Heart left ventricle (tissue), 16 donors: ENCODE measurements at regions not wholly inside any gene's neighbourhood (a gene's known extent, or its start where the extent isn't known, plus 50 kb on each side); places are given as distances from the start of the nearest gene placed in this dataset.

ENCODE experiments used
- ATAC-seq, 4 donors: fragments of 200-7000 bp; cut with Tn5 transposase; one replicate each; pipeline ENCODE4 v1.9.1; 2020 to 2022; ENCODE audit warnings: moderate library complexity in 4 of 4, mild to moderate bottlenecking in 3 of 4, moderate number of reproducible peaks in 1 of 4
- DNase-seq, 5 donors: peaks; one replicate each; pipeline ENCODE4 v3.0.0-alpha.2; 2020
- H3K27ac ChIP-seq, 12 donors: fragments of 200-600 bp; sonication (generic) in 4 of 12; one replicate each; pipeline versions ENCODE4 v1.5.0 to v1.8.0; 2016 to 2022; ENCODE audit warnings: mild to moderate bottlenecking in 2 of 12
- H3K27me3 ChIP-seq, 9 donors: fragments of 200-600 bp; sonication (generic) in 2 of 9; one replicate each; pipeline versions ENCODE4 v1.5.1 to v1.8.0; 2016 to 2022; ENCODE audit warnings: mild to moderate bottlenecking in 3 of 9
- H3K36me3 ChIP-seq, 9 donors: fragments of 200-600 bp; sonication (generic) in 2 of 9; one replicate each; pipeline versions ENCODE4 v1.5.0 to v1.8.0; 2018 to 2022; ENCODE audit warnings: mild to moderate bottlenecking in 2 of 9
- H3K4me1 ChIP-seq, 12 donors: fragments of 200-600 bp; sonication (generic) in 4 of 12; one replicate each; pipeline versions ENCODE4 v1.5.0 to v1.8.0; 2016 to 2022; ENCODE audit warnings: mild to moderate bottlenecking in 3 of 12
- H3K4me3 ChIP-seq, 12 donors: fragments of 200-600 bp; sonication (generic) in 4 of 12; one replicate each; pipeline versions ENCODE4 v1.5.0 to v1.8.0; 2017 to 2022; ENCODE audit warnings: mild to moderate bottlenecking in 9 of 12, moderate library complexity in 4 of 12
- H3K9me3 ChIP-seq, 12 donors: fragments of 200-600 bp; sonication (generic) in 4 of 12; one replicate each; pipeline versions ENCODE4 v1.5.0 to v1.8.0; 2016 to 2022; ENCODE audit warnings: mild to moderate bottlenecking in 1 of 12
- POLR2A ChIP-seq, 2 donors: fragments of 450-650 bp; IDR thresholded peaks; one replicate each; pipeline ENCODE4 v1.6.1; 2017; ENCODE audit warnings: antibody characterized with exemption in 2 of 2, mild to moderate bottlenecking in 2 of 2, moderate library complexity in 2 of 2
- WGBS, 4 donors: extraction: QIAGEN DNeasy Blood & Tissue Kit in 2 of 4; methylation state at CpG; one replicate each; pipeline versions ENCODE4 v1.1.5 to v1.1.7; 2013 to 2018; 5-methylcytosine and 5-hydroxymethylcytosine counted together
- intact Hi-C, 10 donors: fragments of 100-400 bp; cut with DNase I; formaldehyde crosslinking; loops; one replicate each; pipeline versions ENCODE4 v1.11.1 to v1.14.2; 2022
- TF ChIP-seq, protein P1 (sequence below), 12 donors: fragments of 200-600 bp; sonication (generic) in 4 of 12; IDR thresholded peaks; one replicate each; pipeline versions ENCODE4 v1.5.0 to v1.8.0; 2018 to 2022; ENCODE audit warnings: antibody characterized with exemption in 12 of 12, mild to moderate bottlenecking in 5 of 12
- donor health status: ischemic (EF 13 %, LVEDD 7.1; RV severe dilation, severe dysfunction).
- donor health status: healthy with polysubstance abuse.
- donor health status: DM: no; HTN: yes; CAD: no.
- donor health status: DM: no; HTN: no; CAD: no.
- donor health status: ischemic (EF 25% LVEDD 6.9; RV normal size, moderate dysfunction).
- donor health status: ischemic (EF 25% LVEDD 5.7; RV mildly dilated, moderate dysfunction).
- donor health status: healthy.
- donor health status: DM: yes; HTN: yes; CAD: no.
- donor health status: ischemic (EF 35%, LVEDD 5.7; RV mildly dilated, moderate dysfunction).
- donor health status: nonischemic (EF 11% LVEDD 7.7; RV severe dilation, severe dysfunction).
- donor health status: DM: yes; HTN: yes; CAD: no.
- donor health status: PGD.
- donor health status: ischemic (EF 29% LVEDD 5.4; RV normal size, mild dysfunction).
- donor health status: nonischemic (EF 23%, LVEDD 6.1; RV moderate dilation, normal function).

- Histone ChIP-seq H3K27me3 (peaks cover 0 to 4% (median 0%) of the 10 kb centered on the region in 9 donors), H3K4me1 (no peaks in the 10 kb centered on the region), H3K9me3 (no peaks in the 10 kb centered on the region), H3K36me3 (no peaks in the 10 kb centered on the region), H3K4me3 (no peak overlapping the region), H3K27ac (no peak overlapping the region)
- WGBS, 4 donors: 42 to 54% (median 47%) methylated on average over 4 of the region's 4 CpGs
- ATAC-seq (no peak), DNase-seq (no peak)
- intact Hi-C loops: no loop called here
- TF ChIP-seq, protein P1, sequence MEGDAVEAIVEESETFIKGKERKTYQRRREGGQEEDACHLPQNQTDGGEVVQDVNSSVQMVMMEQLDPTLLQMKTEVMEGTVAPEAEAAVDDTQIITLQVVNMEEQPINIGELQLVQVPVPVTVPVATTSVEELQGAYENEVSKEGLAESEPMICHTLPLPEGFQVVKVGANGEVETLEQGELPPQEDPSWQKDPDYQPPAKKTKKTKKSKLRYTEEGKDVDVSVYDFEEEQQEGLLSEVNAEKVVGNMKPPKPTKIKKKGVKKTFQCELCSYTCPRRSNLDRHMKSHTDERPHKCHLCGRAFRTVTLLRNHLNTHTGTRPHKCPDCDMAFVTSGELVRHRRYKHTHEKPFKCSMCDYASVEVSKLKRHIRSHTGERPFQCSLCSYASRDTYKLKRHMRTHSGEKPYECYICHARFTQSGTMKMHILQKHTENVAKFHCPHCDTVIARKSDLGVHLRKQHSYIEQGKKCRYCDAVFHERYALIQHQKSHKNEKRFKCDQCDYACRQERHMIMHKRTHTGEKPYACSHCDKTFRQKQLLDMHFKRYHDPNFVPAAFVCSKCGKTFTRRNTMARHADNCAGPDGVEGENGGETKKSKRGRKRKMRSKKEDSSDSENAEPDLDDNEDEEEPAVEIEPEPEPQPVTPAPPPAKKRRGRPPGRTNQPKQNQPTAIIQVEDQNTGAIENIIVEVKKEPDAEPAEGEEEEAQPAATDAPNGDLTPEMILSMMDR (IDR thresholded peaks at IDR 0.05): no peak
- no peak for TF ChIP-seq POLR2A (IDR thresholded peaks at IDR 0.05)
Measured at GRCh38 chr9:79396168-79396567, 175.6 kb upstream of the TLE4 start.

- Histone ChIP-seq H3K4me1 (no peaks in the 10 kb centered on the region), H3K4me3 (no peak overlapping the region)
Measured at GRCh38 chr9:79403495-79403894, 168.3 kb upstream of the TLE4 start.

DNA sequence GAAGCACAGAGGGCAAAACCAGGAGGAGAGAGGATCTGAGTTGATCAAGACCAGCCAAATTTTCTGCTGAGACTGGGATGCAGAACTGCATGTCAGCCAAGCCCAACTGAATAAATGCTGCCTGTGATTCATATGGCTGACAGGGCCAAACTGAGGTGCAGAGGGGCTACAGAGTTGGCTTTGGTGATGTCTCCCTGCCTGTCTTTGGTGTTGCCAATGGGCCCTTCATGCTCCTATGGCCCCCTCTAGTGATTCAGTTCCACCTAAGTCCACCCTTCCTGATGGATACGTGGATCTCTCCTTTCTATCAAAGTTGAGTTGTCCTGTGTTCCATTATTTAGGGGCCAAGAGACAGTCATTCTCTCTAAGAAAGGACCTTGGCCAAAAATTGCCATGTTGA is 163.6 kb upstream of the TLE4 start:
- Histone ChIP-seq H3K27me3 (peaks cover 0 to 7% (median 0%) of the 10 kb centered on the region in 9 donors), H3K9me3 (no peaks in the 10 kb centered on the region), H3K4me3 (no peak overlapping the region), H3K36me3 (no peaks in the 10 kb centered on the region), H3K27ac (no peak overlapping the region), H3K4me1 (no peaks in the 10 kb centered on the region)
- TF ChIP-seq POLR2A (IDR thresholded peaks at IDR 0.05): no peak
- TF ChIP-seq, protein P1 (IDR thresholded peaks at IDR 0.05): no peak
- DNase-seq (no peak), ATAC-seq (no peak)
- intact Hi-C loops: no loop called here
- WGBS, 4 donors: 74 to 88% (median 80%) methylated on average over 1 of the region's 1 CpG

More at GRCh38 chr9:79403495-79403894, 168.3 kb upstream of the TLE4 start:
- H3K27me3 ChIP-seq: no peaks in the 10 kb centered on the region
- no peaks in the 10 kb centered on the region for H3K36me3 ChIP-seq
- WGBS, 4 donors: 92 to 100% (median 95%) methylated on average over 2 of the region's 2 CpGs
- no peak for TF ChIP-seq POLR2A (IDR thresholded peaks at IDR 0.05)
- TF ChIP-seq, protein P1 (IDR thresholded peaks at IDR 0.05): no peak
- no peak for DNase-seq
- no peaks in the 10 kb centered on the region for H3K9me3 ChIP-seq
- no peak for ATAC-seq
- intact Hi-C loops: no loop called here
- no peak overlapping the region for H3K27ac ChIP-seq

GRCh38 chr9:79408617-79409016 is 163.1 kb upstream of the TLE4 start:
- TF ChIP-seq POLR2A (IDR thresholded peaks at IDR 0.05): no peak
- TF ChIP-seq, protein P1 (IDR thresholded peaks at IDR 0.05): no peak
- Histone ChIP-seq H3K9me3 (no peaks in the 10 kb centered on the region), H3K36me3 (no peaks in the 10 kb centered on the region), H3K27ac (no peak overlapping the region), H3K4me3 (no peak overlapping the region), H3K27me3 (peaks cover 0 to 7% (median 0%) of the 10 kb centered on the region in 9 donors), H3K4me1 (no peaks in the 10 kb centered on the region)
- intact Hi-C loops: no loop called here
- 40 to 70% (median 65%) methylated on average over 3 of the region's 3 CpGs for WGBS, 4 donors
- ATAC-seq: no peak
- no peak for DNase-seq
